Liver (tissue), 3 donors: ENCODE measurements at regions not wholly inside any gene's neighbourhood (a gene's known extent, or its start where the extent isn't known, plus 50 kb on each side); places are given as distances from the start of the nearest gene placed in this dataset.

Experiments used
- CTCF ChIP-seq: fragments of 150-350 bp; IDR thresholded peaks from 2 replicates; pipeline ENCODE4 v1.5.1; 2017; ENCODE audit warnings: improper control_type of control experiment, low read depth, low read length; ENCODE audit not compliant: missing input control
- FOXA1 ChIP-seq: IDR thresholded peaks from 2 replicates; pipeline ENCODE4 v1.6.1; 2016; ENCODE audit warnings: antibody characterized with exemption
- JUND ChIP-seq, 2 donors: IDR thresholded peaks; 2 replicates each; pipeline ENCODE4 v1.6.1; 2016; ENCODE audit warnings: antibody characterized with exemption in 2 of 2
- RAD21 ChIP-seq, 2 donors: IDR thresholded peaks; 2 replicates each; pipeline ENCODE4 v1.6.1; 2016; ENCODE audit warnings: antibody characterized with exemption in 2 of 2, mild to moderate bottlenecking in 2 of 2
- REST ChIP-seq: IDR thresholded peaks from 2 replicates; pipeline ENCODE4 v1.6.1; 2016; ENCODE audit warnings: antibody characterized with exemption, mild to moderate bottlenecking
- RXRA ChIP-seq, 2 donors: IDR thresholded peaks; 2 replicates each; pipeline ENCODE4 v1.6.1; 2017 to 2018; ENCODE audit warnings: antibody characterized with exemption in 2 of 2, mild to moderate bottlenecking in 1 of 2
- SP1 ChIP-seq: IDR thresholded peaks from 2 replicates; pipeline ENCODE4 v1.6.1; 2018; ENCODE audit warnings: antibody characterized with exemption, mild to moderate bottlenecking
- TAF1 ChIP-seq: conservative IDR thresholded peaks from 2 replicates; pipeline ENCODE4 v1.6.1; 2016; ENCODE audit warnings: antibody characterized with exemption, mild to moderate bottlenecking
- YY1 ChIP-seq: IDR thresholded peaks from 2 replicates; pipeline ENCODE4 v1.6.1; 2016; ENCODE audit warnings: antibody characterized with exemption, mild to moderate bottlenecking
- donor health status: healthy.
- donor health status: healthy.

DNA sequence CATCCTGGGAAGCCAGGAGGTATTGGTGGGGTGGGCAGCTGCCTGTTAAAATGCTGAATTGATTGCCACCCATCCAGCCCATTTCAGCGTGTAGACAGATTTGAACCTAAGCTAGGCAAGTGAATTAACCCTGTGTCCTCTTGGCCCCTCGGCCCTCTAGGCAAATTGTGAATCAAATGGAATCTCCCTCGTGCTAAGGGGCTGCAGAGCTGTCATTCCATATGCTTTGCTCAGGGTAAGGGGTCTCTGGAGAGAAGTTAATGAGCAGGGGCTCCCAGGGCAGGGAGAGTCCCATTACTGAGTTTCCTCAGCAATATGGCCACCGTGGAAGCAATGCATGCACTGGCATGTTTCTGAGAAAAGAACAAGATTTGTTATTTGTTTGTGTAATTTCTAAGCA, 117.7 kb upstream of the RCN1 start:
- TF ChIP-seq CTCF = no peak
- no peak for TF ChIP-seq REST
- no peak for TF ChIP-seq RXRA (IDR thresholded peaks at IDR 0.05)
- TF ChIP-seq FOXA1 = no peak
- TF ChIP-seq TAF1 = no peak
- TF ChIP-seq YY1 = no peak
- TF ChIP-seq SP1 = no peak
- no peak for TF ChIP-seq JUND (IDR thresholded peaks at IDR 0.05)
- TF ChIP-seq RAD21 (IDR thresholded peaks at IDR 0.05) = no peak
